GM12875 (cell line): ENCODE measurements at regions not wholly inside any gene's neighbourhood (a gene's known extent, or its start where the extent isn't known, plus 50 kb on each side); places are given as distances from the start of the nearest gene placed in this dataset.

ENCODE experiments used
- H3K4me3 ChIP-seq: one replicate; pipeline ENCODE4 v1.5.1; 2011; ENCODE audit warnings: low read depth, low read length, control low read depth
- TF ChIP-seq, protein P1 (sequence below): IDR thresholded peaks from 2 replicates; pipeline ENCODE4 v1.5.1; 2011; ENCODE audit warnings: low read depth, mild to moderate bottlenecking, control low read depth, inconsistent platforms, low read length, moderate library complexity, borderline replicate concordance; ENCODE audit not compliant: insufficient read depth

DNA sequence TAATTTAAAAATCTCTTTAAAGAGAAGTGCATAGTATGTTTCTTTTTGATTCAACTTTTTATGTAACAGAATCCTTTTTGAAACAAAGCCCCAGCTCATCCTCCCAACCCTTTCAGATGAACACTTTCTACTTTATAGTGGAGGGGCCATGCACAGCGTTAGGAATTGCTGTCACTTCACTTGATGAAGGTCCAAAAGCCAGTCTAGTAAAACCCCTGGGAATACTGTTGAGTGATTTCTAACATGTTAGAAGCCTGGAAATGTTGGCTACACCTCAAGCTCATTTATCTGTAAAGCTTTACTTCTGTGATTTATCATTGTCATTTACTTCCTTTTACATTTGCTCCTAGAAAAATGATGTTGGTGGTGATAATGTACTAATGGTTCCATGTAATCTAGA, 1608.9 kb upstream of the TENM3 start:
- TF ChIP-seq, protein P1, sequence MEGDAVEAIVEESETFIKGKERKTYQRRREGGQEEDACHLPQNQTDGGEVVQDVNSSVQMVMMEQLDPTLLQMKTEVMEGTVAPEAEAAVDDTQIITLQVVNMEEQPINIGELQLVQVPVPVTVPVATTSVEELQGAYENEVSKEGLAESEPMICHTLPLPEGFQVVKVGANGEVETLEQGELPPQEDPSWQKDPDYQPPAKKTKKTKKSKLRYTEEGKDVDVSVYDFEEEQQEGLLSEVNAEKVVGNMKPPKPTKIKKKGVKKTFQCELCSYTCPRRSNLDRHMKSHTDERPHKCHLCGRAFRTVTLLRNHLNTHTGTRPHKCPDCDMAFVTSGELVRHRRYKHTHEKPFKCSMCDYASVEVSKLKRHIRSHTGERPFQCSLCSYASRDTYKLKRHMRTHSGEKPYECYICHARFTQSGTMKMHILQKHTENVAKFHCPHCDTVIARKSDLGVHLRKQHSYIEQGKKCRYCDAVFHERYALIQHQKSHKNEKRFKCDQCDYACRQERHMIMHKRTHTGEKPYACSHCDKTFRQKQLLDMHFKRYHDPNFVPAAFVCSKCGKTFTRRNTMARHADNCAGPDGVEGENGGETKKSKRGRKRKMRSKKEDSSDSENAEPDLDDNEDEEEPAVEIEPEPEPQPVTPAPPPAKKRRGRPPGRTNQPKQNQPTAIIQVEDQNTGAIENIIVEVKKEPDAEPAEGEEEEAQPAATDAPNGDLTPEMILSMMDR, result no peak
- no peak overlapping the region for H3K4me3 ChIP-seq

DNA sequence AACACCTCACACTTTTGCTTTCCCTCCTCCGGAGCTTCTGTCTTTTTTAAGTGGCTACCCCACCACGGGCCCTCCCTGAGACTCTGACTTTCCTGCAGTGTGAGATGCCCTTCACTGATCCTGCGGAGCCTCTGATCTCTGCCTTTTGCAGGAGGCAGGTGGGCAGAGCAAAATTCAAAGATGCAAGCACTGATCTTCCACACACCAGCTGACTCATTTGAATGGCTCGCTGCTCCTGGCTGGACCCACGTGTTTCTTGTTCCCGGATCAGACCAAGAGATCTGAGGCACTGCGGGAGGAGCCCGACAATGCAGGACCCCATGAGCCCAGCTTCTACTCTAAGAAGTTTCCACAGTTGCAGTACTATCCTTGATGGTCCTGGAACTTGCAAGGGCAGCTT, 1607.9 kb upstream of the TENM3 start:
- TF ChIP-seq, protein P1, result no peak
- no peak overlapping the region for H3K4me3 ChIP-seq

DNA sequence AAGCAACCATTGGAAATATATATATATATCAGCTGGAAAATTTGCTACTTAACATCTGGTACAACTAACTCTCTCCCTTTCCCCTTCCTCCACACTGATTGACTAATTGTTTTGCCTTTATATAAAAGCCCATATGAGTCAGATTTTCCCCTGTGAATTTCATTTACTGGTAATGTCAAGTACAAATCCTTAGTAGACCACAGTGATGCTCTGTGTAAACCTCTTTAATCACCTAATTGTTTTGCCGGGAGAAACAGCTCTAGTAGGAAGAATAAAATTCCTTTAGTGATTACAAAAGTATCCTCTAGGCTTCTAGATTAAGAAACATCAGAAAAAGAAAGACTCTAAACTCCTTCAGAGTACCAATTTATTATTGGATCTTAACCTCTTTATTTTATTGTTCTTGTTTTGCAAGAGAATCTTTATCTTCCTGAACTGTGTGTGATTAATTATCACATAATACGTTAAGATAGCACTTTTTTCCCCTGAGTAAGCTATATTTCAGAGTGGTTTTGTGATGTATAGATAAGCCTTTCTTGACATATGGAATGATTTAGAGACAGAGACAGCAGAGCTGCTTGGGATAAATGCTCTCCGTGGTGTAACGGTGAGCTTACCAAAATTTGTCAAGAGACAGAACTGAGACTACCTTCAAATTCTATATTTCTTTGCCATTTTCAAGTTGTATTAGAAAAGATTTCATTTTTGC, 1606.4 kb upstream of the TENM3 start:
- TF ChIP-seq, protein P1, result no peak

DNA sequence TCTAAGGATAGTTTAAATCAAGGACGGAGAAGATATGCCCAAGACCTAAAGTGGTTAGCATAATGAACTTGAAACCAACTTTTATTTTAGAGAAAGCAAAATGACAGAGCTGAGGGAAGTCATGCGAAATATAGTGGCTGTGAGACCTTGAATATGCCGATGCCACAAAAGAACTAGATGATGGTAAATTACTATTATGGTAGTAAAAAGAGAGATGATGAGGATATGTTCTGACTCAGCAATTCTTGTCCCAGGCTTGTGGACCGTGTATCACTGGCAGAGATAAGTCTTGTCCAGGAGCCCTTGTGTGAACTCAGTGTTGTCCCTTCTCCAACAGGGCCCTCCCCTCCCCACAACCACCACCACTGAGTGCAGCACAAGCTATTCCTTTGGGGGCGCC, 1605.6 kb upstream of the TENM3 start:
- no peak overlapping the region for H3K4me3 ChIP-seq
- TF ChIP-seq, protein P1, result no peak

More for the DNA sequence above, 1606.4 kb upstream of the TENM3 start:
- no peak overlapping the region for H3K4me3 ChIP-seq

DNA sequence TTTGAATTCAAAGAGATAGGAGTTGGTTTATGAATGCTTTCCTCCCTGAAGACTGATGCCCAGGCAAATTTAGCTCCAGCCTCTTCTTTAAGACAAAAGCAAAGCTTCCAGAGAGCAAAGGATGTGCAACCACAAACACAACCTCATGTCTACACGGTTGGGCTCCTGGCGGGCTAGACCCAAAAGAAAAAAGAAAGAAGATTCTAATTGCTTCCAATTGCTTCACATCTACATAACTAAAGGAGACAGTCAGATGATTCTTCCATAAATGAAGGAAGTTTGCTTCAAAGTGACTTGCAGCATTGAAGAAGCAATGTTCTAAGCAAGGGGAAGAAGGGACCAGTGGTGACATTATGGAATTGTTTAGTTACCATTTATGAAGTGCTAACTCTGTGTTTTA, 1603.0 kb upstream of the TENM3 start:
- H3K4me3 ChIP-seq, result no peak overlapping the region
- TF ChIP-seq, protein P1, result no peak

DNA sequence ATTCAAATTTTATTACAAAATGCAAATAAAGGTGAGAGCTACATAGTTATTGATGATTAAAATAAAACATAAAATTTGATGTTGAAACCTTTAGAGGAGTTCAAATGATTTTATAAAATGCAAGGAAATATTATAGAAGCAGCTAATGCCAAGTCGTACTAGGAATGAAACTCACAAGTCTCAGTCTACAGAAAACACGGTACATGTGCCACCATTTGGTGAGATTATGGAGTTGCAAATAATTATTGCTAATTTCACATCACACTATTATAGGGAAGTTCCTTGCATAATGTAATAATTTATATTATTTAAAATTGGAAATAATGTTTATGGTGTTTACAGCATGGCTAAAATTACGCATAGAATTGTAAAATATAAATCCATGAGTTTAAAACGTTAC, 1601.7 kb upstream of the TENM3 start:
- TF ChIP-seq, protein P1, result no peak
- H3K4me3 ChIP-seq, result no peak overlapping the region

DNA sequence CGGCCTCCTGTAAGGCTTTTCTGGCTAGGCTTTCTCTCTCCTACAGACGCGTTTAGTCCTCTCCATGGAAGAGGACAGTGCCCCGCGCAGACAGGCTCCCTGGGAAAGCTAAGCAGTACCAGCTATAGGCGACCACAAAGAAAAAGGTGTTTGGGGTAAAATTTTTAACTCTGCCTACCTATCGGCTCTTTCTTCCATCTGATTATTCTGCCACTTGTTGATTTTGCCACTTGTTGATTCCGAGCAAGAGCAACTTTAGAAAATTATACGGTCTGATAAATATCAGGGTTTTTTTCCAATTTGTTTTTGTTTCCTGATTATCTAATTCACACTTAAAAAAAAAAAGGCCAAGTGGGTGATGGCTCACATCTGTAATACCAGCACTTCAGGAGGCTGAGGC, 1600.5 kb upstream of the TENM3 start:
- TF ChIP-seq, protein P1, result no peak
- H3K4me3 ChIP-seq, result no peak overlapping the region
